GM21786 (cell line): ENCODE measurements at regions not wholly inside any gene's neighbourhood (a gene's known extent, or its start where the extent isn't known, plus 50 kb on each side); places are given as distances from the start of the nearest gene placed in this dataset.
"Not testable (repeated sequence)": the region's sequence is repeated elsewhere in the genome, so short reads cannot be mapped to it uniquely, and the experiment has no call there.

Source experiments
- ATAC-seq: cut with Tn5 transposase; IDR thresholded peaks from one replicate; pipeline ENCODE4 v1.9.1; 2021; ENCODE audit not compliant: unreplicated experiment

- ATAC-seq, result not testable (repeated sequence)
Measured at GRCh38 chr3:912717-913116, 180.1 kb upstream of the CNTN6 start.

GRCh38 chr3:923161-923910 lies 169.5 kb upstream of the CNTN6 start:
- no peak for ATAC-seq

- no peak for ATAC-seq
Measured at GRCh38 chr3:930866-931265, 162.0 kb upstream of the CNTN6 start.

- no peak for ATAC-seq
Measured at GRCh38 chr3:933326-933725, 159.5 kb upstream of the CNTN6 start.

- no peak for ATAC-seq
Measured at GRCh38 chr3:944786-945185, 148.0 kb upstream of the CNTN6 start.

- no peak for ATAC-seq
Measured at GRCh38 chr3:945738-946137, 147.1 kb upstream of the CNTN6 start.

- ATAC-seq, result no peak
Measured at GRCh38 chr3:952906-953305, 139.9 kb upstream of the CNTN6 start.

GRCh38 chr3:963255-963654 lies 129.6 kb upstream of the CNTN6 start:
- no peak for ATAC-seq

GRCh38 chr3:963755-964154 lies 129.1 kb upstream of the CNTN6 start:
- ATAC-seq, result no peak

- no peak for ATAC-seq
Measured at GRCh38 chr3:965826-966225, 127.0 kb upstream of the CNTN6 start.

- no peak for ATAC-seq
Measured at GRCh38 chr3:966341-966740, 126.5 kb upstream of the CNTN6 start.

GRCh38 chr3:973340-973739 lies 119.5 kb upstream of the CNTN6 start:
- no peak for ATAC-seq

GRCh38 chr3:976006-976405 lies 116.8 kb upstream of the CNTN6 start:
- no peak for ATAC-seq

GRCh38 chr3:981156-981555 lies 111.7 kb upstream of the CNTN6 start:
- no peak for ATAC-seq

GRCh38 chr3:988785-989184 lies 104.0 kb upstream of the CNTN6 start:
- ATAC-seq, result no peak

- no peak for ATAC-seq
Measured at GRCh38 chr3:992871-993270, 100.0 kb upstream of the CNTN6 start.

- no peak for ATAC-seq
Measured at GRCh38 chr3:1002010-1002409, 90.8 kb upstream of the CNTN6 start.

GRCh38 chr3:1007866-1008265 lies 85.0 kb upstream of the CNTN6 start:
- ATAC-seq, result no peak

- ATAC-seq, result no peak
Measured at GRCh38 chr3:1010228-1010627, 82.6 kb upstream of the CNTN6 start.

- no peak for ATAC-seq
Measured at GRCh38 chr3:1015826-1016225, 77.0 kb upstream of the CNTN6 start.

- ATAC-seq, result no peak
Measured at GRCh38 chr3:1017870-1018269, 75.0 kb upstream of the CNTN6 start.

- no peak for ATAC-seq
Measured at GRCh38 chr3:1019157-1019556, 73.7 kb upstream of the CNTN6 start.

- ATAC-seq, result no peak
Measured at GRCh38 chr3:1026395-1026794, 66.4 kb upstream of the CNTN6 start.
